GM13977 (cell line): ENCODE measurements at regions not wholly inside any gene's neighbourhood (a gene's known extent, or its start where the extent isn't known, plus 50 kb on each side); places are given as distances from the start of the nearest gene placed in this dataset.

Experiments
- DNase-seq: peaks from one replicate; pipeline ENCODE4 v3.0.0; 2012; ENCODE audit warnings: low spot score
- in situ Hi-C: fragments of 300-500 bp; cut with MboI; formaldehyde crosslinking; loops from one replicate; pipeline ENCODE4 v1.12.0; 2022; ENCODE audit warnings: low sequenced_read_pairs, low pct_unique_long_range_greater_than_20kb, mixed read lengths, inconsistent platforms; ENCODE audit not compliant: unreplicated experiment
- TF ChIP-seq, protein P1 (sequence below): IDR thresholded peaks from 2 replicates; pipeline ENCODE4 v1.5.1; 2012; ENCODE audit warnings: mild to moderate bottlenecking, control low read depth; ENCODE audit not compliant: insufficient read depth; ENCODE audit errors: extremely low read depth, missing control alignments

- TF ChIP-seq, protein P1, sequence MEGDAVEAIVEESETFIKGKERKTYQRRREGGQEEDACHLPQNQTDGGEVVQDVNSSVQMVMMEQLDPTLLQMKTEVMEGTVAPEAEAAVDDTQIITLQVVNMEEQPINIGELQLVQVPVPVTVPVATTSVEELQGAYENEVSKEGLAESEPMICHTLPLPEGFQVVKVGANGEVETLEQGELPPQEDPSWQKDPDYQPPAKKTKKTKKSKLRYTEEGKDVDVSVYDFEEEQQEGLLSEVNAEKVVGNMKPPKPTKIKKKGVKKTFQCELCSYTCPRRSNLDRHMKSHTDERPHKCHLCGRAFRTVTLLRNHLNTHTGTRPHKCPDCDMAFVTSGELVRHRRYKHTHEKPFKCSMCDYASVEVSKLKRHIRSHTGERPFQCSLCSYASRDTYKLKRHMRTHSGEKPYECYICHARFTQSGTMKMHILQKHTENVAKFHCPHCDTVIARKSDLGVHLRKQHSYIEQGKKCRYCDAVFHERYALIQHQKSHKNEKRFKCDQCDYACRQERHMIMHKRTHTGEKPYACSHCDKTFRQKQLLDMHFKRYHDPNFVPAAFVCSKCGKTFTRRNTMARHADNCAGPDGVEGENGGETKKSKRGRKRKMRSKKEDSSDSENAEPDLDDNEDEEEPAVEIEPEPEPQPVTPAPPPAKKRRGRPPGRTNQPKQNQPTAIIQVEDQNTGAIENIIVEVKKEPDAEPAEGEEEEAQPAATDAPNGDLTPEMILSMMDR, result no peak
- DNase-seq, result no peak
- in situ Hi-C loops, result loop anchor here (10.0 to 25.0 kb wide), 2 partner anchors 131 to 607 kb away; no protein-coding TSS in a partner anchor
Observed at GRCh38 chr11:128155590-128155989, 431.8 kb downstream of the ETS1 start.

GRCh38 chr11:128153697-128154048, 433.7 kb downstream of the ETS1 start:
- in situ Hi-C loops, result loop anchor here (10.0 to 25.0 kb wide), 2 partner anchors 129 to 609 kb away; no protein-coding TSS in a partner anchor
- TF ChIP-seq, protein P1, result no peak
- no peak for DNase-seq

- TF ChIP-seq, protein P1, result no peak
- no peak for DNase-seq
- in situ Hi-C loops, result loop anchor here (10.0 to 25.0 kb wide), 2 partner anchors 128 to 609 kb away; no protein-coding TSS in a partner anchor
Observed at GRCh38 chr11:128152796-128153696, 434.3 kb downstream of the ETS1 start.

GRCh38 chr11:128151780-128152179, 435.6 kb downstream of the ETS1 start:
- in situ Hi-C loops, result loop anchor here (10.0 to 25.0 kb wide), 2 partner anchors 127 to 611 kb away; no protein-coding TSS in a partner anchor
- TF ChIP-seq, protein P1, result no peak
- DNase-seq, result no peak

DNA sequence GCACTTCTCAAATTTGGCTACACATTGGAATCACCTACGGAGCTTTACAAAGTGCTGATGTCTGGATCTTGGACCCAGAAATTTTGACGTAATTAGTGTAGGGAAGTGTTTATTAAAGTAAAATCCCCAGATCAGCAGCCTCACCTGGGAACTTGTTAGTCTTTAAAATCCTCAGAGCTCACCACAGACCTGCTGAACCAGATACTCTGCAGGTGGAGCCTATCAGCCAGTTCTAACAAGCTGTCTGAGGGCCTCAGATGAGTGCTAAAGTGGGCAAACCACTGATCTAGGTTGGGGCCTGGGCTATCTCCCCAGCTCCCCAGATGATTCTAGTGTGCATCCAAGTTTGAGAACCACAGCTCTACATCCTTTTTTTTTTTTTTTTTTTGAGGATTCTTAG, 436.0 kb downstream of the ETS1 start:
- in situ Hi-C loops, result loop anchor here (10.0 to 25.0 kb wide), 2 partner anchors 127 to 611 kb away; no protein-coding TSS in a partner anchor
- DNase-seq, result no peak
- TF ChIP-seq, protein P1, result no peak

- TF ChIP-seq, protein P1, result no peak
- in situ Hi-C loops, result no loop called here
- DNase-seq, result no peak
Observed at GRCh38 chr11:128148208-128148607, 439.1 kb downstream of the ETS1 start.
